Inflammatory macrophage treated with lipopolysaccharide for 4 hours (primary cell): ENCODE measurements at regions not wholly inside any gene's neighbourhood (a gene's known extent, or its start where the extent isn't known, plus 50 kb on each side); places are given as distances from the start of the nearest gene placed in this dataset.
A peak's percentile ranks its signal among the peaks of the same experiment; 100 is the strongest.
"Not testable (repeated sequence)": the region's sequence is repeated elsewhere in the genome, so short reads cannot be mapped to it uniquely, and the experiment has no call there.

Experiments used
- DNase-seq: peaks from one replicate; pipeline ENCODE4 v3.0.0-alpha.2; 2020

DNA sequence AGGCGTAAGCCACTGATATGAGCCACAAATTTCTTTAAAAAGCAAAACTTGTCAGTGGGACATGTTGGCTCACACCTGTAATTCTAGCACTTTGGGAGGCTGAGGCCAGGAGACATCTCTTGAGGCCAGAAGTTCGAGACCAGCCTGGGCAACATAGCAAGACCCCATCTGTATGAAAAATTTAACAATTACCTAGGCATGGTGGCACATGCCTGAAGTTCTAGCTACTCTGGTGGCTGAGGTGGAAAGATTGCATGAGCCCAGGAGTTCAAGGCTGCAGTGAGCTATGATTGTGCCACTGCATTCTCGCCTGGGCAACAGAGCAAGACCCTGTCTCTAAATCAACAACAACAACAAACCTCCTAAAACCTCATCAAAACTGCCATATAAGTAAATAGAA is 147.6 kb upstream of the BARHL2 start:
- no peak for DNase-seq

DNA sequence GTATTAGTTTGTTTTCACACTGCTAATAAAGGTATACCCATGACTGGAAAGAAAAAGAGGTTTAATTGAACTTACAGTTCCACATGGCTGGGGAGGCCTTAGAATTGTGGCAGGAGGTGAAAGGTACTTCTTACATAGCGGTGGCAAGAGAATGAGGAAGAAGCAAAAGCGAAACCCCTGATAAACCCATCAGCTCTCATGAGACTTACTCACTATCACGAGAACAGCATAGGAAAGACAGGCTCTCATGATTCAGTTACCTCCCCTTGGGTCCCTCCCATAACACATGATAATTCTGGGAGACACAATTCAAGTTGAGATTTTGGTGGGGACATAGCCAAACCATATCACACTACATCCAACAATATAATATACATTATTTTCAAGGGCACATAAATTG is 145.7 kb upstream of the BARHL2 start:
- peak; percentile 3 for DNase-seq

DNA sequence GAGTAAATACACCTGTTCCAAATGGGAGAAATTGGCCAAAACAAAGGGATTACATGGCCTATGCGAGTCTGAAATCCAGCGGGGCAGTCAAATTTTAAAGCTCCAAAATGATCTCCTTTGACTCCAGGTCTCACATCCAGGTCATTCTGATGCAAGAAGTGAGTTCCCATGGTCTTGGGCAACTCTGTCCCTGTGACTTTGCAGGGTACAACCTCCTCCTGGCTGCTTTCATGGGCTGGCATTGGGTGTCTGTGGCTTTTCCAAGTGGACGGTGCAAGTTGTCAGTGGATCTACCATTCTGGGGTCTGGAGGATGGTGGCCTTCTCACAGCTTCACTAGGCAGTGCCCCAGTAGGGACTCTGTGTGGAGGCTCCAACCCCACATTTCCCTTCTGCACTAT is 144.3 kb upstream of the BARHL2 start:
- DNase-seq: not testable (repeated sequence)

DNA sequence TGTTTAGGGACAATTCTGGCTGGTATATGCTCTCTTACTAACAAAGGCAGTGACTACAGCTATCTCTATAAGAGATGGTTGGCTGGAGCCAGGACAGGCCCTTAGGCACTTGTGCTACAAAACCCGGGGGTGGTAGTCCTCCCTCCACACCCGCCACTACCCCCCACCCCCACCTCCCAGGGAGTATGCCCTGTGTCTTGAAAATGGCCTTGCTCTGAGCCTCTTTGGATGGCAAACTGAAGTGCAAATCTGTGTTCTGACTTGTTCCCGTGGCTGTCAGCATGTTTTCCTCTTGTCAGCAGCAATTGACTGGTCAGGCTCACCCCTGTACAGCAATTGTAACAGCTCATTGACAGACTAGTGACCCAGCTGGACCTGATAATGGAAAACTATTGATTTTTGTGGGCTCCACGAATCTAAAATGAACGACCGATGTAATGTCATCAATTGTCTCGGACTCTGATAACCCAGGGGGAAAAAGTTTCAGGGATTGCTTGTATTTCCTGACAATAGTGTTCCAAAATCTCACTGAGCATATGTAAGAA is 139.4 kb upstream of the BARHL2 start:
- no peak for DNase-seq

- no peak for DNase-seq
These were observed 137.4 kb upstream of the BARHL2 start for GRCh38 chr1:90854397-90854924.

DNA sequence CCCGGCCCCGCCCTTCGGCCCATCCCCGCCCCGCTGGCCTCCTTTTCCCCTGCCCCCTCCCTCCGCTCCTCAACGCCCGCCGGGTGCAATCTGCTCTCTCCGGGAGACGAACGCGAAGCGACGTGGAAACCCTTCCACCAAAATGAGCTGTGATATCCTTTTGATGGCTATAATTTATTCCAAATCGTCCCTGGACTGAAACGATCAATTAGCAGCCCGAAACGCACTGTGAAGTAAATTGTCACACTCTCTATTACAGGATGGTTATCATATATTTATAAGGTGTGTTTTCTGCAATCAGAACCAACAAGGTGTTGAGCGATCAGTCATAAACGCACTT is 134.6 kb upstream of the BARHL2 start:
- DNase-seq: no peak

GRCh38 chr1:90850898-90851710 is 134.0 kb upstream of the BARHL2 start:
- peak; percentile 70 for DNase-seq

GRCh38 chr1:90850181-90850897 is 133.2 kb upstream of the BARHL2 start:
- peak; percentile 22 for DNase-seq

DNA sequence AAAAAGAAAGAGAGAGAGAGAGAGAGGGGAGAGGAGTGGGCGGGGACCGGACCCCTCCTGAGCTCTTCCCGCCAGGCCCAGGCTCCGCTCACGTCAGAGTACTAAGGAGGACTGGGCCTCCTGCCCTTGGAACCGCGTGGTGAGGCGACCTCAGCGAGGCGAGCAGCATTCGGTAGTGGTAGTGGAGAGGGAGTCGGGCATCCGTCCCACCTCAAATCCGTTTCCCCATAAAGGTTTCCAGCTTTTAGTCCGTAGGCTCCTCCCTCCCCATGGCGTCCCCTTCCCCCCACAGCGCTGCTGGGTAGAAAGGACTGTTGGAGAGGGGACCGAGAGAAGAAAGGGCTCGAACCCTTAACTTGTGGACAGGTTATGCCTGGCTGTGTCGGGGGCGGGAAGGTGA is 124.4 kb upstream of the BARHL2 start:
- no peak for DNase-seq

DNA sequence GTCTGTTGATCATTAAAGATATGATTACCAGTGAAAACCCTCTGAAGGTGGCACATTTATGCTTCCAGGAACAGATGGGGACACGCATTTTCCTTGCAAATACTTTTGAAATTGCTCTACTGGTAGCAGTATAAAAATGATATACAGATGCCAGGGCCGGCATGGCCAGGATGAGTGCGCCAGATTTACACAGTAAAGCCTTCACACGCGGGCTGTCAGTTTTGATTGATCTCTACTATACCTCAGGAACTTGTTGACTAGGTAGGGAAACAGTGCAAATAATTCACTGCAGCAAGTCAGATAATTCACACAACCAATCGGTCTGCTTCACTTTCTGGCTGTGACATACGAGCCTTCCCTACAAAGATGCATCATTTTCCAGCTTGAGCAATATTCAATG is 123.2 kb upstream of the BARHL2 start:
- DNase-seq: no peak

DNA sequence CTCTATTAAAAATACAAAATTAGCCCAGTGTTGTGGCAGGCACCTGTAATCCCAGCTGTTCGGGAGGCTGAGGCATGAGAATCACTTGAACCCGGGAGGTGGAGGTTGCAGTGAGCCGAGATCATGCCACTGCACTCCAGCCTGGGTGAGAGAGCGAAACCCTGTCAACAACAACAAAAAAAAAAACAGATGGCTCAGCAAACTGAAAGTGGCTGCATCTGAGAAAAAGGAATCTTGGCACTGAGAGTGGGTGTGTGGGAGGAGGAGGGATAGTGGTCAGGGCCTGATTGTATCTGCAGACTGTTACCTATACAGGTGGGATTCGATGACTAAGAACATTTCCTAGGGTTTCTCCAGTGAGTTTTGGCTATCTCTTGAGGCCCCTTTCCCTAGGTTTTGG is 122.2 kb upstream of the BARHL2 start:
- no peak for DNase-seq

GRCh38 chr1:90838720-90839119 is 121.6 kb upstream of the BARHL2 start:
- DNase-seq: no peak

- DNase-seq: no peak
These were observed 120.3 kb upstream of the BARHL2 start for GRCh38 chr1:90837420-90837819.

DNA sequence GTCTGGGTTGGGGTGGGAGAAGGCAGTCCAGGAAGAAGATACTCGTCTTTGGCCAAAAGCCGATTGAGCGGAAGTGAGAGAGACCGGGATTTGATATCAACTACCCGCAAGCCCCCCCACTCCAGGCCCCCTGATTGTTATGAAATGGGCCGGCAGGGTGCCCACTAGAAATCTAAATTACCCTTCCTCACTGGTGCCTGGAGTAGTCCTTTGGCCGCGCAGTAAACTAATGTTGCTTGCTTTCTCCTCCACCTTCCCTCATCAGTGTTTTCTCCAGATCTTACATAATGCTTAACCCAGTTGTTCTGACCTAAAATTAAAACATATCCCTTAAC is 119.2 kb upstream of the BARHL2 start:
- DNase-seq: no peak

DNA sequence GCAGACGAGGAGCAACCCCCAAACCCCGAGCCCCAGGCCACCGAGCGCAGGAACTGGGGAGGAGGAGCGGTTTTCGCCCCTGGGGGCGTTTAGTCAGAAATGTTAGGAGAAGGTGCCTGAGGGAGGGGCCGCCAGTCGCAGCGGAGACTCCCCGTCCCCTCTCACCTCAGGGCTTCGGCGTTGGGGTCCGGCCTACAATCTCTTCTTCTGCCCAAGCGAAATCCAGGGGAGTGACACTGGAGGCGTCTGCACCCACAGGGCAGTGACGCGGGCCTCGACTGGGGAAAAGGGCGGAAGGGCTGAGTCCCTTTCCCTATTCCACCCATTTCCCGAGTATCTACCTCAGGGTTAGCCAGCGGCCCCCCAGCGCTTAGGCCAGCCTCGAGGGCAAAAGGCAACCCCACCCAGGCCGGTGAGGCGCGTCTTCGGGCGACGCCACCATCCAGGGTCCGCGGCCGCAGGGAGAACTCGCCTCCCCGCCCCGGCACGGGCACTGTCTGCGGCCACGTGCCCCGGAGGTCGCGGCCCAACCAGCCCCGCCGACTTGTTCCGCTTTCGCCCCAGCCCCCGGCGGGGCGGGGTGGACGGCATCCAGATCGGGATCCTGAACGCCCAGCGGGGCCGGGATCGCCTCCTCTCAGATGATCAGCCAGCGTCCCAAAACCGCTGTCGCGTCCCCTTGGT is 118.7 kb upstream of the BARHL2 start:
- DNase-seq: no peak

- DNase-seq: no peak
These were observed 118.0 kb upstream of the BARHL2 start for GRCh38 chr1:90834886-90835660.

- DNase-seq: no peak
These were observed 117.3 kb upstream of the BARHL2 start for GRCh38 chr1:90834354-90834885.

GRCh38 chr1:90833466-90834110 is 116.5 kb upstream of the BARHL2 start:
- no peak for DNase-seq

DNA sequence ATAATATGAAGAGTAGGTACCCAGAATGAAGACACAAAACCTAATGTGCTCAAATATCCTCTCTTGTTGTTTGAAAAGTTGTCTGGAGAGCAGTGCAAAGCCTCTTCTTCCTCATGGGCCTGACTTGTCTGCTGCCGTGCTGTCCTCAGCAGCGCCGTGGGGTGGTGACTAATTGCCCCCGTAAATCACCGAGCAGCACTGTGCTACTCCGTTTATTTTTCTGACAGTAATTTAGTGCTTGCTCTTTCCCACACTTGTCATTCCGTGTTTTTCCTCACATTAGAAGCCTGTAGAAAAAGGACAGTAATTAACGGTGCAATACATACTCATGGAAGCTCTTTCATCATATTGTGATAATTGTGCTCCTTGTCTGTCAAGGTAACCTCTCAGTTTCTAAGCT is 114.8 kb upstream of the BARHL2 start:
- no peak for DNase-seq

DNA sequence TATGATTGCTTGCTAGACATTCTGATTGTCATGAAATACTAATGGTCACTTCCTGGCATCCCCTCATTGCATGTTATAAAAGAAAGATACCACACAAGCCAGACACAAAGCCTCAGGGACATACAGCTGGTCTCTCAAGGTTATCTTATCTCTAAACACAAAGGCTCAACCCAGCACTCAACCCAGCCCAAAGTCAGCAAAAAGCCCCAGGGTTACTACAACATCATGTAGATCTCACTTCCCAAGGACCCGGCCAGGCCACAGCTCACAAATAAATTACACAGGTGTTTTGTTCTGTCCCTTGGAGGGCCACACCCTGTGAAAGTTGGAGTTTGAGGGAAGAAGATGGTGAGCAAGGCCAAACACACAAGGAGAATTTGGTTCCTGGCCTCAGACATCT is 109.7 kb upstream of the BARHL2 start:
- no peak for DNase-seq

DNA sequence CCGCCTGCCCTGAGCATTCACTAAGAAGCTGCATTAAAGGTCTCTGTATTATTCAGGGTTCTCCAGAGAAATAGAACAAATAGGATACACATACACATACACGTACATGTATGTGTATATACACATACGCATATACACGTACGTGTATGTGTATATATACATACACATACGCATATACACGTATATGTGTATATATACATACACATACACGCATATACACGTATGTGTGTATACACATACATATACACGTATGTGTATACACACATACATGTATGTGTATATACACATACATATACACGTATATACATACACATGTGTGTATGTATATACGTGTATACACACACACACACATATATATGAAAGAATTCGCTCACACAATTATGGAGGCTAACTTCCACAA is 108.9 kb upstream of the BARHL2 start:
- DNase-seq: no peak

DNA sequence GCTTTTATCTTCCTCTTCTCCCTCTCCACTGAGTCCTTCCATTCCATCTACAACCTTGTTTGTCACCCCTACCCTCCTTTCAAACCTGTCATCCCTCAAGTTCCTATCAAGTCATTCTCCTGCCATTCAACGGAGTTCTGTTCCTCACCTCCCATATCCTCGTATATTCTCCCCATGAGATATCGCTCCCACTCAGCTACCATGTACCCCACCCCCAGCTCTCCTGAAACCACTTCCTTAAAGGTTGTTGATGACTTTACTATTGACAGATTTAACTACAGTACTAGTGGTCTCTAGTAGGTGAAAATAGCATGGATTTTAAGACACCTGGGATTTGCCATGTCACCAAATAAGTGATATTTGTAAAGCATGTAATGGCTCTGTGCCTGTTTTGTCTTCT is 107.4 kb upstream of the BARHL2 start:
- DNase-seq: no peak
